HG03039 (cell line): ENCODE measurements at regions not wholly inside any gene's neighbourhood (a gene's known extent, or its start where the extent isn't known, plus 50 kb on each side); places are given as distances from the start of the nearest gene placed in this dataset.

Experiments
- ATAC-seq: cut with Tn5 transposase; IDR thresholded peaks from one replicate; pipeline ENCODE4 v1.9.1; 2021; ENCODE audit warnings: mild to moderate bottlenecking, moderate library complexity; ENCODE audit not compliant: unreplicated experiment

DNA sequence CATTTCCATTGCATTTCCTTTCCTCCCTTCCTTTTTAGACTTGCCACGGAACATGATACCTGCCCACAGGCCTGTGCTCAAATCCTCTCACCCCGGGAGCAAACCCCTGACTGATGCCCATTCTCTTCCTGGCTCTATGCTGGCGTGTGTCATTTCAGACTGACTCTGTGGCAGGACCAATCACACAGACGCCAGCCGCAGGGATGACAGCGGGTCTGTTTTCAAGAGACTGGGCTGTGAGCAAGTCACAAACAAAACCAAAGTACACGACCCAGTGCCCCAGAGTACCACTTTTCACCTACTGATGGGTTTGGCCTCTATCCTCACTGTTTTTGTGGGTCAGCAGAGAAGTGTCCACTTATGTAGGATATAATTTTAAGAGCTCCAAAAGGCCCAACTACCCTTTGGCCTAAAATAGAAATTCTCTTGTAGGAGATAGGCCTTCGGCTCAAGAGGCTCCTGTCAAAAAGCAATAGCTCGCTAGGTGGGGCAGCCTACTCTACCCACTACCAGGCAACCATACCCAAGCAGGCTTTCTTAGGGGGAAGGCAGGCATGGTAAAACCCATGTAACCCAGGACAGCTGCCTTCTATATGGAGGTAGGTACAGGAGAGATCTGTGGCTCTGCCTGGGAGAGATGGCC lies 215.7 kb downstream of the CDC5L start:
- no peak for ATAC-seq

DNA sequence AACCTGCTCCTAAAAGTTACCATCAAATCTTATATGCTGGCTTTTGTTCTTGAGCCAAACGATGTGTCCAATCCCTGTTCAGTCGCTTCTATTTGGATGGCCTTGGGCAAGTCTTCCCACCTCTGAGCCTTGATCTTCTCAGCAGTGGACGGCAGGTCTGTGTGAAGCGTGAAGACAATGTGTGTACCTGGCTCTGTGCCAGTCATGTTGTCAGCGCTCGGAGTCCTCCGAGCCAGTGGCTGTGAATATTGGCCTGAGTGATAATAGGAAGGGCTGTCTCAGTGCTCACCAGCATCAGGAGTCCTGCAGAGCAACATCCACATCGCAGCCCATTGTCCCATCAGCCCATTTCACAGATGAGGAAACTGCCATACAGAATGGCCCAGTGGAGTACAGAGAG lies 219.0 kb downstream of the CDC5L start:
- ATAC-seq, result no peak

DNA sequence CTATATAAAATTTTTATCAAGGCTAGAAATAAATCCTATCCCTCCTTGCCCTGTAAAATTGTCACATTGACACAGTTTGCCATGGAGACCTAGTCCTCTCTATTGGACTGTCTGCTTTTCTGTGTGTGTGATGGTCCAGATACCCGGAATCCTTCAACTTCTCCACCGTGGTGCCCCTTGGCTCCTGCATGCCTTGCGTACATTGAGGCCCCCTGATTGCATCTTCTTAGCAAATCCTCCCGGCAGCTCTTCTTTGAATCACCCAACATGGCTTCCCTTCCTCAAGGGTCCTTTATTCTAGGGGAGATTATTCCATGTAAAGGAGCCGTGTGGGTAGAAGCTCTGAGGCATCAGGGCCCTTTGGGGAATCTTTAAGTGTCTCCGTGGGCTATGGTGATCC lies 219.5 kb downstream of the CDC5L start:
- ATAC-seq, result no peak

DNA sequence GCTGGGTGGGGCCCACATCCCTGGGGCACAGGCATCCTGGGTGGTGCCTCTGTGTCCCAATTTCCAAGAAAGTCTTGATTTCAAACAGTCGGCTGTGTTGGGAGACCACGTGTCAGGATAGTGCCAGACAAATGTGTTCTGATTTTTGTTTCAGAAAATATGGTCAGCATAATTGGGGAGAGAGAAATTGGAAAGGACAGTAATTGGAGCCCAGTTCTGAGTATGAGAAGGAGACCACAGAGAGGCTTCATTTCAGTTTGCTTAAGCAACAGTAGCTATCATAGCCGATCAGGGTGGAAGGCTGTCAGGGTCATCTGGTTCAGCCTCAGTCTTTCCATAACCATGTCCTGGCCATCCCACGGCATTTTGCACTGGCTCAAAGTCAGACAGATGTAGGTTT lies 220.7 kb downstream of the CDC5L start:
- ATAC-seq, result no peak

DNA sequence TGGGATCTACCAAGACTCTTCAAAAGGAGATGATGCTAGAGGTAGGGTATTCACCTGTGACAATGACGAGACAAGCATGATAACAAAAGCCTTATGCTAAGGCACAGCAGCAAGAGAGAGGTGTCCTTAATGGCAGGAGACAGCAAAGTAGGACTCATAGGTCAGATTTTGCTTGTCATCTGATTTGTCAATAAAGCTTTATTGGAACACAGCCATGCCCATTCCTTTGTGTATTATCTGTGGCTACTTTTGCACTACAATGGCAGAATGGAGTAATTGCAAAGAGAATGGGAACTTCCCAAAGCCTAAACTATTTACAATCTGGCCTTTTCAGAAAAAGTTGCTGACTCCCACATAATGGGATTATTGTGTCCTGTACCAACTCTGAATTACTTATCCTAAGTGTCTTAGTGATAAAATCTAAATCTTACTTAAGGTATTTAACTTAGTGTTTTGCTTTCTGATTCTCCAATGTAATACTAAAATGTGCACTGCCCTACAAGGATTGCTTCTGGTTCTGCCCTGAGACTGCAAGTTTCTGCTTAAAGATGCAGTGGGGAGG lies 221.6 kb downstream of the CDC5L start:
- no peak for ATAC-seq

DNA sequence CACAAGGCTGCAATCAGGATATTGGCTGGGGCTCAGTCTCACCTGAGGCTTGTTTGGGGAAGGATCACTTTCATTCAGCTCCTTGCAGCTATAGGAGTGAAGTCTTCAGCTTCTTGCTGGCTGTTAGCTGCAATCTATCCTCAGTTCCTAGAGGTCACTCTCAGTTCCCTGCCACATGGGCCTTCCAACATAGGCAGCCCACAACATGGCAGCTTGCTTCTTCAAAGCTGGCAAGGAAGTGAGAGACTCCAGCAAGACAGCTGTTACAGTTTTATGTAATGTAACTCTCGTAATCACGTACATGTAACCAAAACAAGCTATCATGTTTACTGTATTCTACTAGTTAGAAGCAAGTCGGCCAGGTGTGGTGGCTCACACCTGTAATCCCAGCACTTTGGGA lies 226.9 kb downstream of the CDC5L start:
- no peak for ATAC-seq

DNA sequence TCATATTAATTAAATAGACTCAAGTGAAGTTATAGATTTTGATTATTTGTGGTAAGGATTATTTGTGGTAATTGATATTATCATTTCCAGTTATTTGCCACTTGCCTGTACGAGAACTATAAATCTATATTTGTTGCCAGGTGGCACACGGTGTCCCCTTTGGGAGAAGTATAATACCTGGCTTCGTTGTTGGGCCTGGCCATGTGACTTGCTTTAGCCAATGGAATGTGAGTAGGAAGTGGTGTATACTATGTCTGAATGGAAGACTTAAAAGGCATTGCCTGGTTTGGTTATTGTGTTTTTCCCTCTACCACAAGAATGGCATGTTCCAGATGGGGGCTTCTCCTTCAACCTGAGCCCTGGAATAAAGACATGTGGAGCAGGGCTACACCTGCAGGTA lies 228.1 kb downstream of the CDC5L start:
- no peak for ATAC-seq

DNA sequence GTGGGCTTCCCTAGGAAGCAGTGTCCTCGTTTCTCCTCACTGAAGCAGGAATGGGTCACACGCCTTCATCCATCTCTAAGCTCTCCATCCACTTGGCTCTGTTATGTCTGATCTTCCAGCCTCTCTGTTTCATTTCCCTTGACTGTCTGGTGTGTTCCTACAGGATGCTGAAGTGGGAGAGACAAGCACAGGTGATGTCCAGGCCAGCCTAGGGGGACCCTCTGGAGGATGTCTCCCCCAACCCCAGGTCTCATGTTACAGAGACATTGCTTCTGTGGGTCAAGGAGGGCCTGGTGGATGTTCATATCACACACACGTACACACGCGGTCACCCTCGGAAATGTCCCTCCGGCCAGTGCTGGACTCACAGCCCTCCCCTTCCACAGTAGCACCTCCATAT lies 229.9 kb downstream of the CDC5L start:
- no peak for ATAC-seq

DNA sequence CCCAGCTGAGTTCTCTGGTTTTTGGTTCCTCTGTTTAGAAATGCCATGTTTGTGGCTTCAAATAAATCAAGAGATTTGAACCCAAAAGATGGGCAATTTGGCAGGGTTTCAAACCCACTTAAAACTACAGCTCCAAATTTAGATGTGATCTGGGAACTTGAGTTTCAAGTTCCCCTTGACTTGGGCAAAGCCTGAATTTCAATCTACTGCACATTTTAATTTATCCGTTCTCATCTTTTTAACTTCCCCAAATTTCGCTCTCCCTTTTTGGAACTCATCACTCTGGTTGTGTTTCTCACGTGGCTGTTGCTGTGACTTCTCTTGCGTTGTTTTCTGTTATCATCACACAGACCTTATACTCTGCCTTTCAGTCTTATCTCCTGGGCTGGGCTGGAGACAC lies 230.9 kb downstream of the CDC5L start:
- no peak for ATAC-seq

DNA sequence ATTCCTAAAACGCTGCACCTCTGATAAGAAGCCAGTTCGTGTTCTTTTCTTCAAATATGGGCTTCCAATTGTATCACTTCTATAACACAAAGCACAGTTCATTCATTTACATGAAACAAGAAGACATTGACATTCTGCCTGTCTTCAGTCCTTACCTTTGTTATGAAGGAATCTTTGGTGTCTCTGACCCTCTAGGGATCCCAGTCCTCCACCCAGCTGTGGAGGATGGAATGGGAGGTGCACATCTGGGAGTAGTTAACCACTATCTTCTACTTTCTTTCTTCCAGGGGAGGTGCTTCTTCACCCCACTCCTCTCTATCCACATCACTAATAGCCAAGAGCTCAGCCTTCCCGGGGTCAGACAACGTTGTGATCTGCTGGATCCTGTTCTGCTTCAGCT lies 233.4 kb downstream of the CDC5L start:
- ATAC-seq, result no peak

DNA sequence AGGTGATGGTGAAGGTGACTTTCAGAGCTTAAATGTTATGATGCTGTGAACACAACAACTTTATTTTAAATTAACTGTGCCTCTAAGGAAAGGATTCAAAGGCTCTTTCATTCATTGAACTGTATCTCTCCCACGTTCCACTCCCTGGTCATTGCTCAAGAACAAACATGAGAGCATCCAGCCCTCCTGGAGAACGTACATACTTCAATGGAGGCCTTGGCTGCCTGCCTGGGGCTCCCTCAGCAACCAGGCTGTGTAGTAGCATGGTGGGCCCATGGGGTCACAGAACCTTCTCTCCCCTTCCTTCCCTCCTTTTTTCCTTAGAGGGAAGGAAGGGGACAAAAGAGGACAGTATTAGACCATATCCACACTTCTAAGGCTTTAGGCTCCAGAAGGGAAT lies 234.3 kb downstream of the CDC5L start:
- ATAC-seq, result no peak

DNA sequence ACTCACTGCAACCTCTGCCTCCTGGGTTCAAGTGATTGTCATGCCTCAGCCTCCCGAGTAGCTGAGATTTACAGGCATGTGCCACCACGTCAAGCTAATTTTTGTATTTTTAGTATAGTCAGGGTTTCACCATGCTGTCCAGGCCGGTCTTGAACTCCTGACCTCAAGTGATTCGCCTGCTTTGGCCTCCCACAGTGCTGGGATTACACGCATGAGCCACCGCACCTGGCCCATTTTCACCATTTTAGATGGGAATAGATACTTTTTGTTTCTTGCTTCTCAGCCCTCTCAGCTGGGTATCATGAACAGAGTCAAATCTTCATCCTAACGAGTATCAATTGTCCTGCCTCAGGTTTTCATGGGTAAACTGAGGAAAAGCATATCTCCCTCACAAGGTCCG lies 235.0 kb downstream of the CDC5L start:
- ATAC-seq, result no peak

DNA sequence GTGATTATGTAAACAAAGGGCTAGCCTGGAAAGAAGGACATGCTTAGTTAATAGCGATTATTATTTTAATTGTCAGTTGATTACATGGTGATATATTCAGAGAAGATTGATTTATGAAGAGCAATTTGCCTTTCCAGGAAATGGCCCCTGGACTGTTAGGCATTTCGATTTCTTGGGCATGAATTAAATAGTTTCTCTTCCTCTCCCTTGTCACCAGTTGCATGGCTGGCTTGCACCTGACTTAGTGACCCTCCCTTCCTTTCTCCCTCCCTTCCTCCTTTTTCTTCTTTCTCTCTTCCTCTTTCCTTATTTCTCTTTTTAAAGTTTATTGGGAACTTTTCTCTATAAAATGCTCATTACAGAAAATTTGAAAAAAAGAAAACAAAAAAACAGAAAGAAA lies 235.4 kb downstream of the CDC5L start:
- no peak for ATAC-seq

DNA sequence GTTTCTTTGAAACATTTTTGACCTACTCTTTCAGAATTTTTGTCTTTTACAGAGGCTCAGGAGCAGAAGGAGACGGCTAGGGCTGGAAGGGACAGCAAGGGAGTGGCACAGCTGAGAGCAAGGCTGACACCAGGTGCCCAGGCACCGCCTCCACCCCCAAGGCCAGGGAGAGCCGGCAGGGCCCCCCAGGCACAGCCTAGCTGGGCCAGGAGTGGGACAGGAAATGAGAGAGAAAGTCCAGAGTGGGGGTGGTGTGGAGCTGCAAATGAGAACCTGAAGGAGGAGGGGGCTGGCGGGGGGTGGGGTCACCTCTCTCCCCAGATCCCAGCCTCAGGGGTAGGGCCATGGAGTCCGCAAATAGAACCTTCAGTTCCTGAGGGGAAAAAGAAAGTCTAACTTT lies 236.7 kb downstream of the CDC5L start:
- no peak for ATAC-seq

DNA sequence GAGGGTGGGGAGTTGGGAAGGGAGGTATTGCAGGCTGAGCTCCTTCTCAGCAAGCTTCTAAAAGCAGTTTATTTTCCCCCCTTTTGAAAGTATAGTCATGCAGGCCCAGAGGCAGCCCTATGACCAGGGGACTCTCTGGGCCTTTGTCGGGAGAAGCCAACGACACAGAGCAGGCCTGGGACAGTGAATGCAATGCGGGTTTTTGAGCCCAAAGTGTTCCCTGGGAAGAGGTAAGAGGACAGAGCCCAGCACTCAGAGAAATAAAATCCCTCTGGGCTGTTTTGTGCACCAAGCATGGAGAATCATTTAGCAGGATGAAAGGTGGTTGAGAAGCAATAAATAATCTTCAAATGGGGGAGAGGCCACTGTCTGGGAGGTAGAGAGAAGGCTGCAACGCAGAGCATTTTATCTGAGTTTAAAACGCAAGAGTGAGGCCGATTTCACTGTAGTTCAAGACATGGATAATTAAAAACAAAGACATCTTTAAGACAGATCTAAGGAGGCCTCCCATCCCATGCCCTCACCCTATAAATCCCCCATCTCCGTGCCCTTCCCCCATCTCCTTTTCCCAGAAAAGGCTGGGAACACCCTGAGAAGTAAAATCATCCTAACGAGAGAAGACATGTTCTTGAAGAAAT lies 237.5 kb downstream of the CDC5L start:
- ATAC-seq, result no peak

DNA sequence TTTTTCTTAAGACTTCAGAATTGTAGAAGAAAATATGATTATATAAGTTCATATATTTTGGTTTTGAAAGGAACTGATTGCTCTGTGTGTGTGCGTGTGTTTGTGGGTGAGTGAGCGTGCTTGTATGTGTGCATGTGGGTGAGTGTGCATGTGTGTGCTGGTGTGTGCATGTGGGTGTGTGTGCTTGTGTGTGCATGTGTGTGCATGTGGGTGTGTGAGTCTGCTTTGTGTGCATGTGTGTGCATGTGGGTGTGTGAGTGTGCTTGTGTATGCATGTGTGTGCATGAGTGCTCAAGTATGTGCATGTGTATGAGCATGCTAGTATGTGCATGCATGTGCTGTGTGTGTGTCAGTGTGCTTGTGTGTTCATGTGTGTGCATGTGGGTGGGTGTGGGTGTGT lies 238.5 kb downstream of the CDC5L start:
- no peak for ATAC-seq

DNA sequence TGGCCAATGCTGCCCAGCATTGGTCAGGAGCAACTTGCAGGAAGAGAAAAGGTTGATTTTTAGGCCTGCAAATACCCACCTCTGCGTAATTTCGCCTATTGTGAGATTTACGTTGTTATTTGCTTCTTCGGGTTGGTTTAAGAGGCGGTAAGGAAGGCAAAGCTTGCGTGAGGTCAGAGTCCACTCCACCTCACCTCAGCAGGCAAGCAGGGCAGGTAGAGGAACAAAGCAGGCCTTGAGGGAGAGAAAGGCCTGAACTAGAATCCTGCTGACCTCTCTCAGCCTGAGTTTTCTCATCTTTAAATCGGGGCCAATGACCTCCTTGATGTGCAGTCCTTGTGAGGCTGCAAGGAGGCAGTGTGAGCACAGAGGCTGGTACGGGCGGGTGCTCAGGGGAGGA lies 239.1 kb downstream of the CDC5L start:
- ATAC-seq, result no peak

DNA sequence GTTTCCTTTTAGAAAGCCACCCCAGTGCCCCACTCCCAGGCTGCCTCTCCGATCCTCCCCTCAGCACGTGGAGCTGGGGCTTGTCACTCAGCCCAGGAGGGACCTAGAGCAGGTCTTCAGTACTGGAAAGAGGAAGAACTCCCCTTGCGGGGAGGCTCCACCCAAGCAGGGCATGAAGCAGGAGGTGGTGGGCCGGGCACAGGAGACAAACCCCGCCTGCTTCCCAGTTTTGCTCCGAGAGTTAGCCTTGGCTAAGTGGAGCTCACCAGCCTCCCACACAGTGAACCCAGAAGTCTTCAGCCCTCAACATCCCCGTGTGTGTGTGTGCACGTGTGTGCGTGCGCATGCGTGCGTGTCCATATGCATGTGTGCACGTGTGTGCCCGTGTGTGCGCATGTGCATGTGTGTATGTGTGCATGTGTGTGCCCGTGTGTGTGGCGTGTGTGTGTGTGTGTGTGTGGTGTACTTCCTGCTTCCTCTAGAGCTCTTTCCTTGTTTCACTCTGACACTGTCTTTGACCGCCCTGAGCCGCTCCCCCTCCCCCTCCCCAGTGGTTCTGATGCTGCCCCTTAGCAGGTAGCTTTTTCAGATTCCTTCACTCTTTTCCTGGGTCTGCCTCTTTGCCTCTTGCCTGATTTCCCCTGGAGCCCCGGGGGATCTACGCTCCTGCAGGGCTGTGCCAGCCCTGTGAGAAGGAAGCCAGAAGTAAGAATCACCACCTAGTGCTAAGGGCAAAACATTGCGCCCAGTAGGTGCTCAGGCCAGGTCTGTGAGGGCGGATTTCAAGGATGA lies 239.8 kb downstream of the CDC5L start:
- no peak for ATAC-seq

DNA sequence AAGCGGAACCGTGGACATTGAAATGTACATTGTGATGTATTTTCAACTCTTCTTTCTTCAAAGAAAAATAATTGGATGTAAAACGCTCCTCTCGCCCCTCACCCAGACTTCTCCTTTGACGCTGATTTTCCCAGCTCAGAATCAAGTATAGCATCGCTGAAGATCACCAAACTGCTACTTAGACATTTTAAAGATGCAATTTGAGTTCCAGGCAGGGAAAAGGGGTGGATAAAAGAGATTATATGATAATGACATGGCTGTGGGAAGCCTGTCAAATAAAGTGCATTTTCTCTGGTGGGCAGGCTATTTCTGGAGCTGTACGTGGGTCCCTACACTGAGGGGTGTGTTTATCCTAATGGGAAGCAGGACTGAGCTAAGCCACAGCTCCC lies 240.4 kb downstream of the CDC5L start:
- ATAC-seq, result no peak

DNA sequence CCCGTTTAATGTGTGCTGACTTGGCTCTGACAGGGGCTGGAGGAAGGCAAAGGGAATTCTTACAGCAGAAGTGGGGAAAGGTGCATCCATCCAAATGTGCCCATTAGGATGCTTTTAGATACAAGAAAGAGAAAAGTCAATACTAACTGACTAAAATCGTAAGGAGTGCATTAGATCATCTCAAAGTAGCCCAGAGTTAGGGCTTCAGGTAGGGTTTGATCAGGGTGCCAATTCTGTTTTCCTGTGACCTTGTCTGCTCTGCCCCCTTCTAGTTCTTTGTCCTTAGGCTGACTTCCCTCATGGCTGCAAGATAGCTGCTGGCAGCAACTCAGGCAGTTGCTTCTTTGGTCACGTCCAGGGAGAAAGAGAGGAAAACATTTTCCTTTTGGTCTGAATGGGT lies 240.8 kb downstream of the CDC5L start:
- ATAC-seq, result no peak

DNA sequence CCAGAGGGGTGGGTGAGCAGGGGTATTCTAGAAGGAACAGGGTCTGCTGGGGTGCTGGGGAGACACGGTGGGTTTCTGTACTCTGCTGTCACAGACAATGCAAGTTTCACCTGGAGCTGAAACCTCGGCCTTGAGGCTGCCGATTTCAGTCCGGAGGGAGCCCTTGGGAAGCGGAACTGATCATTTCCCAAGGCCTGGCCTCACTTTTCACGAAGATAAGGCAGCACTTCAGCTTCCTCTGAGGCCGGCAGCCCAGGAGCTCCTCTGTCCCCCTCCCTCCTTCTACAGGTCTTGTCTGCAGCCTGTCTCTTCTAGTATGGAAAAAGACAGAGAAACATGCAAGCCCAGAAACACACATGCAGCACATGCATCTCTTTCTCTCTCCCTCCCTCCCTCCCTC lies 242.1 kb downstream of the CDC5L start:
- no peak for ATAC-seq
